ENCODE measurements at regions not wholly inside any gene's neighbourhood (a gene's known extent, or its start where the extent isn't known, plus 50 kb on each side); places are given as distances from the start of the nearest gene placed in this dataset.
"Not testable (repeated sequence)": the region's sequence is repeated elsewhere in the genome, so short reads cannot be mapped to it uniquely, and the experiment has no call there.

GRCh38 chr12:131507094-131507493 lies 203.8 kb upstream of the SFSWAP start:
- DNase-seq (ENCODE audit: low read depth in 2 of 2): no peak

GRCh38 chr12:131507881-131508280 lies 203.0 kb upstream of the SFSWAP start:
- DNase-seq (ENCODE audit: low read depth in 2 of 2): no peak

GRCh38 chr12:131509701-131510100 lies 201.2 kb upstream of the SFSWAP start:
- DNase-seq (ENCODE audit: low read depth in 2 of 2): no peak

GRCh38 chr12:131510431-131510830 lies 200.5 kb upstream of the SFSWAP start:
- DNase-seq (ENCODE audit: low read depth in 2 of 2): no peak

GRCh38 chr12:131511391-131511802 lies 199.5 kb upstream of the SFSWAP start:
- peak; percentile 27 to 54 for DNase-seq (ENCODE audit: low read depth in 2 of 2)

GRCh38 chr12:131511803-131512561 lies 198.9 kb upstream of the SFSWAP start:
- no peak for DNase-seq (ENCODE audit: low read depth in 2 of 2)

- DNase-seq (ENCODE audit: low read depth in 2 of 2): no peak
These were observed 197.3 kb upstream of the SFSWAP start for GRCh38 chr12:131513606-131514005.

GRCh38 chr12:131520553-131520952 lies 190.3 kb upstream of the SFSWAP start:
- not testable (repeated sequence) for DNase-seq (ENCODE audit: low read depth in 2 of 2)

- no peak for DNase-seq (ENCODE audit: low read depth in 2 of 2)
These were observed 189.6 kb upstream of the SFSWAP start for GRCh38 chr12:131521326-131521725.

GRCh38 chr12:131525795-131526508 lies 184.9 kb upstream of the SFSWAP start:
- no peak for DNase-seq (ENCODE audit: low read depth in 2 of 2)

- DNase-seq (ENCODE audit: low read depth in 2 of 2): no peak
These were observed 183.8 kb upstream of the SFSWAP start for GRCh38 chr12:131527092-131527491.

GRCh38 chr12:131527736-131528135 lies 183.2 kb upstream of the SFSWAP start:
- no peak for DNase-seq (ENCODE audit: low read depth in 2 of 2)

- no peak for DNase-seq (ENCODE audit: low read depth in 2 of 2)
These were observed 182.7 kb upstream of the SFSWAP start for GRCh38 chr12:131528144-131528543.

- DNase-seq (ENCODE audit: low read depth in 2 of 2): no peak
These were observed 182.2 kb upstream of the SFSWAP start for GRCh38 chr12:131528667-131529066.

- no peak for DNase-seq (ENCODE audit: low read depth in 2 of 2)
These were observed 181.5 kb upstream of the SFSWAP start for GRCh38 chr12:131529196-131530040.

- DNase-seq (ENCODE audit: low read depth in 2 of 2): no peak
These were observed 180.9 kb upstream of the SFSWAP start for GRCh38 chr12:131530041-131530332.

- DNase-seq (ENCODE audit: low read depth in 2 of 2): no peak
These were observed 180.5 kb upstream of the SFSWAP start for GRCh38 chr12:131530422-131530821.

GRCh38 chr12:131533139-131533538 lies 177.8 kb upstream of the SFSWAP start:
- DNase-seq (ENCODE audit: low read depth in 2 of 2): no peak

- no peak for DNase-seq (ENCODE audit: low read depth in 2 of 2)
These were observed 175.1 kb upstream of the SFSWAP start for GRCh38 chr12:131535779-131536178.

- DNase-seq (ENCODE audit: low read depth in 2 of 2): no peak
These were observed 174.6 kb upstream of the SFSWAP start for GRCh38 chr12:131536337-131536736.

- DNase-seq (ENCODE audit: low read depth in 2 of 2): no peak
These were observed 174.1 kb upstream of the SFSWAP start for GRCh38 chr12:131536766-131537165.

- no peak for DNase-seq (ENCODE audit: low read depth in 2 of 2)
These were observed 173.5 kb upstream of the SFSWAP start for GRCh38 chr12:131537267-131537958.

All from activated CD4-positive, alpha-beta T cell treated with anti-CD3 and anti-CD28 coated beads for 24 hours (primary cell).